Cerebellar cortex (tissue), 1 donor: ENCODE measurements at regions not wholly inside any gene's neighbourhood (a gene's known extent, or its start where the extent isn't known, plus 50 kb on each side); places are given as distances from the start of the nearest gene placed in this dataset.

ENCODE experiments used
- DNase-seq: peaks from one replicate; pipeline ENCODE4 v3.0.0-alpha.2; 2015; ENCODE audit warnings: low spot score

GRCh38 chr18:41753826-41754225, 201.2 kb upstream of the PIK3C3 start:
- no peak for DNase-seq

GRCh38 chr18:41752826-41753225, 202.2 kb upstream of the PIK3C3 start:
- no peak for DNase-seq

GRCh38 chr18:41751652-41752051, 203.4 kb upstream of the PIK3C3 start:
- no peak for DNase-seq

GRCh38 chr18:41751161-41751560, 203.9 kb upstream of the PIK3C3 start:
- no peak for DNase-seq

GRCh38 chr18:41747723-41748242, 207.3 kb upstream of the PIK3C3 start:
- no peak for DNase-seq

- peak; percentile 28 for DNase-seq
These were observed 209.6 kb upstream of the PIK3C3 start for GRCh38 chr18:41745166-41746049.

GRCh38 chr18:41744421-41745030, 210.5 kb upstream of the PIK3C3 start:
- DNase-seq = no peak

- no peak for DNase-seq
These were observed 217.8 kb upstream of the PIK3C3 start for GRCh38 chr18:41737218-41737617.

GRCh38 chr18:41734917-41735316, 220.1 kb upstream of the PIK3C3 start:
- DNase-seq = no peak

GRCh38 chr18:41732356-41732755, 222.7 kb upstream of the PIK3C3 start:
- no peak for DNase-seq

GRCh38 chr18:41731884-41732283, 223.2 kb upstream of the PIK3C3 start:
- no peak for DNase-seq

GRCh38 chr18:41724195-41724594, 230.8 kb upstream of the PIK3C3 start:
- no peak for DNase-seq

GRCh38 chr18:41721103-41721790, 233.8 kb upstream of the PIK3C3 start:
- DNase-seq = no peak

- no peak for DNase-seq
These were observed 234.8 kb upstream of the PIK3C3 start for GRCh38 chr18:41720226-41720625.

- DNase-seq = no peak
These were observed 235.2 kb upstream of the PIK3C3 start for GRCh38 chr18:41719808-41720207.

GRCh38 chr18:41714872-41715271, 240.2 kb upstream of the PIK3C3 start:
- DNase-seq = no peak

GRCh38 chr18:41713969-41714825, 240.8 kb upstream of the PIK3C3 start:
- DNase-seq = no peak

GRCh38 chr18:41706301-41706700, 248.7 kb upstream of the PIK3C3 start:
- no peak for DNase-seq

GRCh38 chr18:41703744-41704530, 251.1 kb upstream of the PIK3C3 start:
- DNase-seq = no peak

- DNase-seq = no peak
These were observed 254.6 kb upstream of the PIK3C3 start for GRCh38 chr18:41700416-41700815.

- no peak for DNase-seq
These were observed 259.6 kb upstream of the PIK3C3 start for GRCh38 chr18:41695441-41695840.
